ENCODE measurements at regions not wholly inside any gene's neighbourhood (a gene's known extent, or its start where the extent isn't known, plus 50 kb on each side); places are given as distances from the start of the nearest gene placed in this dataset.

- no peak overlapping the region for H3K4me3 Mint-ChIP-seq
- H3K27ac ChIP-seq (ENCODE audit: low read depth in 1 of 2, low read length in 2 of 2): no peak overlapping the region
- peaks cover 0 to 2% (median 0%) of the 10 kb centered on the region in 3 donors for H3K27me3 Mint-ChIP-seq (ENCODE audit: low read depth in 3 of 3)
- H3K4me2 ChIP-seq (replicated peaks; ENCODE audit: extremely low read depth, low read length, poor library complexity, severe bottlenecking): no peak overlapping the region
- no peaks in the 10 kb centered on the region for H3K27me3 ChIP-seq (ENCODE audit: control insufficient read depth in 2 of 2, insufficient read depth in 2 of 2, low read length in 2 of 2)
- no peak overlapping the region for H3K4me3 ChIP-seq (replicated peaks in 1 of 3; ENCODE audit: low read depth in 2 of 3, low read length in 3 of 3)
- H3K27ac Mint-ChIP-seq: no peak overlapping the region
- no peaks in the 10 kb centered on the region for H3K79me2 ChIP-seq (ENCODE audit: insufficient read depth, low read length)
- no peaks in the 10 kb centered on the region for H3K9me3 ChIP-seq (replicated peaks in 1 of 2; ENCODE audit: control insufficient read depth in 1 of 2, insufficient read depth in 1 of 2, low read length in 2 of 2)
- no peaks in the 10 kb centered on the region for H3K36me3 ChIP-seq (replicated peaks in 1 of 2; ENCODE audit: control insufficient read depth in 1 of 2, insufficient read depth in 2 of 2, low read length in 2 of 2)
- H3K4me1 ChIP-seq (ENCODE audit: control insufficient read depth in 1 of 2, insufficient read depth in 2 of 2, low read length in 2 of 2): no peaks in the 10 kb centered on the region
- no peak for DNase-seq
- WGBS (ENCODE audit: insufficient coverage): no CpG with 5 or more reads among the region's 2 CpGs
- no peaks in the 10 kb centered on the region for H4K20me1 ChIP-seq (ENCODE audit: insufficient read depth, low read length)
- peaks cover 0 to 3% (median 0%) of the 10 kb centered on the region in 7 donors for H3K9me3 Mint-ChIP-seq
- intact Hi-C loops (cut with micrococcal nuclease): no loop called here
- no peaks in the 10 kb centered on the region for H3K4me1 Mint-ChIP-seq
- H3K36me3 Mint-ChIP-seq: no peaks in the 10 kb centered on the region
- no peak for TF ChIP-seq CTCF (IDR thresholded peaks at IDR 0.05)
- no peak overlapping the region for H3K9ac ChIP-seq (ENCODE audit: insufficient read depth, low read length, poor library complexity, severe bottlenecking)
- no peak overlapping the region for H2AFZ ChIP-seq (ENCODE audit: insufficient read depth, low read depth, low read length, poor library complexity, severe bottlenecking)
Measured at GRCh38 chr4:181958446-181958845, 284.8 kb upstream of the TENM3 start.

- no peak for TF ChIP-seq CTCF (IDR thresholded peaks at IDR 0.05)
- H3K27me3 ChIP-seq (ENCODE audit: control insufficient read depth in 2 of 2, insufficient read depth in 2 of 2, low read length in 2 of 2): no peaks in the 10 kb centered on the region
- no peak overlapping the region for H2AFZ ChIP-seq (ENCODE audit: insufficient read depth, low read depth, low read length, poor library complexity, severe bottlenecking)
- Mint-ChIP-seq H3K27ac (no peak overlapping the region), H3K36me3 (no peaks in the 10 kb centered on the region), H3K4me3 (no peak overlapping the region), H3K27me3 (ENCODE audit: low read depth in 3 of 3) (peaks cover 0 to 2% (median 0%) of the 10 kb centered on the region in 3 donors), H3K9me3 (peaks cover 0 to 3% (median 0%) of the 10 kb centered on the region in 7 donors), H3K4me1 (no peaks in the 10 kb centered on the region)
- no peaks in the 10 kb centered on the region for H3K79me2 ChIP-seq (ENCODE audit: insufficient read depth, low read length)
- H3K4me3 ChIP-seq (replicated peaks in 1 of 3; ENCODE audit: low read depth in 2 of 3, low read length in 3 of 3): no peak overlapping the region
- no peaks in the 10 kb centered on the region for H3K36me3 ChIP-seq (replicated peaks in 1 of 2; ENCODE audit: control insufficient read depth in 1 of 2, insufficient read depth in 2 of 2, low read length in 2 of 2)
- H3K9ac ChIP-seq (ENCODE audit: insufficient read depth, low read length, poor library complexity, severe bottlenecking): no peak overlapping the region
- no peak overlapping the region for H3K4me2 ChIP-seq (replicated peaks; ENCODE audit: extremely low read depth, low read length, poor library complexity, severe bottlenecking)
- DNase-seq: no peak
- no peaks in the 10 kb centered on the region for H3K4me1 ChIP-seq (ENCODE audit: control insufficient read depth in 1 of 2, insufficient read depth in 2 of 2, low read length in 2 of 2)
- no peaks in the 10 kb centered on the region for H3K9me3 ChIP-seq (replicated peaks in 1 of 2; ENCODE audit: control insufficient read depth in 1 of 2, insufficient read depth in 1 of 2, low read length in 2 of 2)
- intact Hi-C loops (cut with micrococcal nuclease): no loop called here
- 100% methylated on average over 1 of the region's 3 CpGs for WGBS (ENCODE audit: insufficient coverage)
- no peaks in the 10 kb centered on the region for H4K20me1 ChIP-seq (ENCODE audit: insufficient read depth, low read length)
- H3K27ac ChIP-seq (ENCODE audit: low read depth in 1 of 2, low read length in 2 of 2): no peak overlapping the region
Measured at GRCh38 chr4:181959121-181959520, 284.1 kb upstream of the TENM3 start.

Measured in CD14-positive monocyte (primary cell).